Fibroblast of skin of back (primary cell): ENCODE measurements at regions not wholly inside any gene's neighbourhood (a gene's known extent, or its start where the extent isn't known, plus 50 kb on each side); places are given as distances from the start of the nearest gene placed in this dataset.
"Not testable (repeated sequence)": the region's sequence is repeated elsewhere in the genome, so short reads cannot be mapped to it uniquely, and the experiment has no call there.

Experiments used
- DNase-seq: peaks from one replicate; pipeline ENCODE4 v3.0.0-alpha.2; 2013

DNA sequence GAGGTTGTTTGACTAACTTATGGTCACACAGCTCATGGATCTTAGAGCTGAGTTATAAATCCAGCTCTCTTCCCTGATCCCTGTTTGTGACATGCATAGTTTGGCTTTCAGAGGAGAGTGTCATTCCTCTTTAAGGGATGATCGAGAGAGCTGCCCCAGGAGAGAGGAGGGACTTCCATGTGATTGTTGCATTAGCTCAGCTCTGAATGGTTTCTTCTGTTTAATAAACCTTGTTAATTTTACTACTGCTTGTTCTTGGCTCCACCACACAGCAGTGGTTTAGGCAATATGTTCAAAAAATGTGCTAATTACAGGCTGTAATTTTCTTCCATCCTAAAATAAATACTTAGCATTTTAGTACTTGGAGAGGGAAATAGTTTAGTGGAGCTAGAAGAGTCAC lies 152.5 kb downstream of the C12orf75 start:
- peak; percentile 48 for DNase-seq

DNA sequence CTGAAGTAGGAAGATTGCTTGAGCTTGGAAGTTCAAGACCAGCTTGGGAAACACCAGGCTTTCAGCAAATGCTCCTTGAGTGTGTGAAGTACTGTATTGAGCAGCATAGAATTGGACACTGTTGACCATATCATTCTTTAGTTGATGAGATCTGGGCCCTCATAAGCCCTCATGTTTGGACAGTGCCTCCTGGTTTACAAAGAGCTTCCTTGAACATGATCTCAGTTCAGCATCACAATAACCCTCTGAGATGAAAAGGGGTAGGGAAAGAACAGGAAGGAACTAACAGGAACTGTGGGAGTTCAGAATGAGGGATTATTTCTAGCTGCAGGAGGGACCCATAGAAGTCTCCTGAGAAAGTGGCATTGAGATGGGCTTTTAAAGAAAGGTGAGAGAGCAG lies 153.2 kb downstream of the C12orf75 start:
- DNase-seq, result no peak

DNA sequence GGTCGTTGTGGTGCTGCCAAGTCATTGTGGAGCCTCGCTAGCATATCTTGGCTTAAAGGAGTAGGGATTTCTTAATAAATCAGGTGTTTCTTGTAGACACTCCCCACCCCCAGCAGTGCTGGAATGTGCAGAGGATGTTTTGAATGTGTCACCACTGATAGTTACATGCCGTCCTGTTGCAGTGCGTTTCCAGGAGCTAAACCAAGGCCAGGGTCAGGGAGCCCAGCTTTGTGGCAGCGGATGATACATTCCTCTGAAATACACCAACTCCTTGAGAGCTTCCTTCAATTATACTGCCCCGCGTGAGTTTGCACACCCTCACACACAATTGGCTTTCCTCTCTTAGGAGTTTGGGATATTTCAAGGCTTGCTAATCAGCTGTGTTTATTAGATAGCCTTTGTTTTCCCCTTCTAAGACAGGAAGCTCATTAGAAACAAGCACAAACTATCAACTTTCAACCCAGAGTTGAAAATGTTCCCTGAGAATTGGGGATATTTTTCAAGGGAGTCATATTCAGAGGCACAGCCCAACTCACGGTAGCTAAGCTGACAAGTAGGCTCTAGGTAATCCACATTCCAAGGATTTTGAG lies 154.9 kb downstream of the C12orf75 start:
- peak; percentile 80 for DNase-seq

DNA sequence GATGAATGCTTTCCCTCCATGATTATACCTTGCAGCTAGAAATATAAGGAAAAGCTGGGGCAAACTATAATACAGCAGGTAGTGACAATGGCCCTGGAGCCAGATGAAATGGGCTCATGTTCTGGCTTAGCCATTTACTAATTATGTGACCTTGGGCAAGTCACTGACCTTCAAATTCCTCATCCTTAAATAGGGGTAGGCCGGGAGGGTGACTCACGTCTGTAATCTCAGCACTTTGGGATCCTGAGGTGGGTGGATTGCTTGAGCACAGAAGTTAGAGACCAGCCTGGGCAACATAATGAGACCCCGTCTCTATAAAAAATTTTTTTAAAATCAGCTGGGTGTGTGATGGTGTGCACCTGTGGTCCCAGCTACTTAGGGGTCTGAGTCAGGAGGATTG lies 155.4 kb downstream of the C12orf75 start:
- DNase-seq, result peak; percentile 21

DNA sequence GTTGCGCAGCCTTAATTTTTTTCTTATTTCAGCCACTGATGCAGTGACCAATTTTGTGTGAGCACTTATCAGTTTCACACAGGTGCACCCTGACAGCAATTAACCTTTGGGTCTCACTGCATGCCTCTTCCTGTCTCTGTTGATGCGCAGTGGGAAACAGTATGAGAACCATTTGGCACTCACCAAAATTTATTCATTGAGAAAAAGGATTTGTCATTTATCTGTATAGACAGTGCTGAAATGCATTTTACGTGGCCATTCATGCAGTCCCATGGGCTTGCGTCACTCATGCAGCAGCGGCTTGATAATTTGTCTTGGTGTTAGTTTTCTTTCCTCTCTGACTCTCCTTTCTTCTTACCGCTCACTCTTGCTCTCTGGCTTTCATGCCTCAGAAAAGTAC lies 157.5 kb downstream of the C12orf75 start:
- DNase-seq, result no peak

DNA sequence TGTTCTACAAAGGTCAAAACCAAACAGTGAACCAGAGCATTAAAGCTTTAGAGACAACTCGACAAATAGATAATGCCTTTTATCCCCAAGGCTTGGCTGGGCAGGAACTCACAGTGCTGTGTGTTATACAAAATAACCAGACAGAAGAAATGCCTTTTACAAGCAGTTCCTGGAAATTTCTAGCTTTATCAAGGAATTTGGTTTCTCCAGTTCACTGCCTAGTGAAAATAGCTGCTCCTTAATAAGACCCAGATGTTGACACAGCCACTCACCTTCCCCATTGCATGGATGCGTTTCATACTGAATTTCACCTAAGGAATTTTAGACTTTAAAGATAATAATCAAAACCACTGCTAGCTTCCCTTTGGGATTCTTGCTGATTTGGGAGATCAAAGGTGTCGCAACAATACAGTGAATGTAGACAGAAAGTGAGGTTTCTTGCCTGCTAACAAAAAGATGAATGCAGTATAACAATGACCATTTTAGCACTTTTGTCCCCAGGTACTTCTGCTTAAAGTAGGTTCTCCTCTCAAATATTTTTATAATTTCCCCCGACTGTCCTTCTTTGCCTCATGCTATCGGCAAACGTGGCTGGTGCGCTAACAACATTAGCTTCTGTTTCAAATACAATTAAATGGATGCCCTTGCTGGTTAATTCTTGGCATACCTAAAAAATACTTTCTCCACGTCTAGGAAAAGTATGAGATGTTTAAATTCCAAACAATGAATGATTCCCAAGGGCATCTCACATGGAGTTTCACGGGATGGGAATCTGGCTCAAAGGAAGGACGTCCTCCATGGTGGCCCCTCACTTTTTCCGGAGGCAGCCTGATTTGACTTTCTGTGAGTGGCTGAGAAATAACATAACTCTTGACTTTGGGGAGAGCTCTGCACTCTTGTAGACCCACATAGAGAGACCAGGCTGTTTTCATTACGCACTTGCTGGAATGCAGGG lies 162.4 kb downstream of the C12orf75 start:
- DNase-seq, result peak; percentile 95

DNA sequence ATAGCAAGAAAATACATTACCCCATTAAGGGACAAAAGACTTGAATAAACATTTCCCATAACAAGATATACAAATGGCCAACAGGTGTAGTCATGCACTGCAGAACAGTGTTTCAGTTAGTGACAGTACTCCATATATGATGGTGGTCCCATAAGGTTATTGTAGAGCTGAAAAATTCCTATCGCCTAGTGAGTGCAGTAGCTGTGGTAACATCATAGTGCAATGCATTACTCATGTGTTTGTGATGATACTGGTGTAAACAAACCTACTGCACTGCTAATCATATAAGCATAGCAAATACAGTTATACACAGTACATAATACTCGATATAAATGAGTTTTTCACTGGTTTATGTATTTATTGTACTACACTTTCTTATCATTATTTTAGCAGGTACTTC lies 168.7 kb downstream of the C12orf75 start:
- no peak for DNase-seq

DNA sequence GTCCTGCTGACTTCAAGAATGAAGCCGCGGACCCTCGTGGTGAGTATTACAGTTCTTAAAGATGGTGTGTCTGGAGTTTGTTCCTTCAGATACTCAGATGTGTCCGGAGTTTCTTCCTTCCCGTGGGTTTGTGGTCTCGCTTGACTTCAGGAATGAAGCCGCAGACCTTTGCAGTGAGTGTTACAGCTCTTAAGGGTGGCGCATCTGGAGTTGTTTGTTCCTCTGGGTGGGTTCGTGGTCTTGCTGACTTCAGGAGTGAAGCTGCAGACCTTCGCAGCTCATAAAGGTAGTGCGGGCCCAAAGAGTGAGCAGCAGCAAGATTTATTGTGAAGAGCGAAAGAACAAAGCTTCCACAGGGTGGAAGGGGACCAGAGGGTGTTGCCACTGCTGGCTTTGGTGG lies 170.2 kb downstream of the C12orf75 start:
- not testable (repeated sequence) for DNase-seq

DNA sequence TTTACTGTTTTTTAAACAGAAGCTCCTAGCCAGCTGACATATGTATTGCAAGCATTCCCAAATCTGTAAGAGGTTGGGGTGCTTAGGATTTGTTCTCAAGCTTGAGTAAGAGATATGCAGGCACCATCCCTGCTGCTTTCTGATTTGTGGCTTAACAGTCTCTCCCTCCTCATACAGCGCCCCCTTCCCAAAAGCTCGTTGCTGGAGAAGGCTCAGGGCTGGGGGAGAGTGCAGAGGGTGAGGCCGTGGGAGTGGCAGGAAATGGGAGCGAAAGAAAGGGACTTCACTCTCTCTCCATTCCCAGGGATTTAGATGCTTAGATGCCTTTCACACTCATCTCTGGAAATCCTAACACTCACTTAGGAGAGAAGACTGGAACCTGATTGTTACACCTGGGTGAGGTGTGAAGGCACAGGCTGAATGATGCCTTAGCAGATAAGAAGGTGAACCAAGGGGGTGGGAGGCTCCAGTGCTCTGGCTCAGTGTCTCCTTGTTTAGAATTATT lies 172.0 kb downstream of the C12orf75 start:
- DNase-seq, result no peak

DNA sequence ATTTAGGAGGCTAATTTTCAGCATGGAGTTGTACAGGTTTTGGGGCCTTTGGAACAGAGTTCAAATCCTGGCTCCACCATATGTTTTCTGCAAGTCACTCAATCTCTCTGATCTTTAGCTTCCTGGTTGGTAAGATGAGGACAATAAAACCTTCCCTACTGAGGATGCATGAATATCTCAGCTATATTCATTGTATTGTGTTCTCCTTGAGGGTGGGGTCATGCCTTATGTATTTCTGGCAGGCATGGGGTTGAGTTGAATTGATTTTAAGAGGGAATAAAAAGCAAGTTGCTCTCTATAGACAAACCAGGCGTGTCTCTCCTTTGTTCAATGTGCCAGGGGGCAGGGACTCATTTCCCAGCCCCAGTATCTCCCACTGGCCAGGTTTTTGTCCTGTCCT lies 173.1 kb downstream of the C12orf75 start:
- no peak for DNase-seq

DNA sequence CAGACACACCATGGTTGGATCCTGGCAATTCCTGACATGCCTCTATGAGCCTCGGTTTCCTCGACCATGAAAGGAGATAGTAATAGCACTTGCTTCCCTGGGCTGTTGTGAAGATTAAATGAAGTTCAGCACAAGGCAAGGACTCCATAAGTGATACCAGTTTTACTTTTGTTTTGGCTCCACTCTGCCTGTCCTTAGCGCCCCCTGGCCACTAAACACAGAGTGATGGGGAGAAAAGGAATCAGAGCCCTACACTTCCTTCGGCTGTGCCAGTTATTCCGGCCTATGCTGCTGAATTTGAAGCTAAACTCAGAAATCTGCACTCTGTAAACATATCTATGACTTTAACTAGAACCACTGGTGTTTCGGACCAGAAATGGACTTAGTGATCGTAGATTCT lies 173.8 kb downstream of the C12orf75 start:
- DNase-seq, result no peak

DNA sequence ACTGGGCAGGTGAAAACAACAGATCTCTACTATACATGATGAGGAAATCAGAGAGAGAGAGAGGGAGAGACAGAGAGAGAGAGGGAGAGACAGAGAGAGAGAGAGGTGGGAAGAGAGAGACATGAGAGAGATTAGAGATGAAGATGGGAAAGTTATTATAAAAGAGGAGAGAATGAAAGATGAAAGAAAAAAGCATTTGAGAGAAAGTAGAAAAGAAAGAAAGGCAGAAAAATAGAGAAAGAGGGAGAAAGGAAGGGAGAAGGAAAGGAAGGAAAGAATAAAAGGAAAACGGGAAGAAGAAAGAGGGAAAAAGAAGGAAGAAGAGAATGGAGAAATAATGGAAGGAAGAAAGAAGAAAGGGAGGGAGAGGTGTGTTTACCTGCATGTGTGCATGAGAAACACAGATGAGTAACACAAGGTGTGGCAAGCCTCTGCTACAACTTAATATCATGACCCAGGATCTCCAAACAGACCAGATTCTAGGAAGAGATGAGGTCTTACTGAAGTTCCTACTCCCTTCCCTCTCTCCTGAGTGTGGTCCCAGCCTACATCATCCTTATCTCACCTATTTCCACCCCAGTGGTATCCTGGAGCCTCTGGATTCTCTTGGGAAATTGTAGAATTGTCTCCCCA lies 176.3 kb downstream of the C12orf75 start:
- no peak for DNase-seq

DNA sequence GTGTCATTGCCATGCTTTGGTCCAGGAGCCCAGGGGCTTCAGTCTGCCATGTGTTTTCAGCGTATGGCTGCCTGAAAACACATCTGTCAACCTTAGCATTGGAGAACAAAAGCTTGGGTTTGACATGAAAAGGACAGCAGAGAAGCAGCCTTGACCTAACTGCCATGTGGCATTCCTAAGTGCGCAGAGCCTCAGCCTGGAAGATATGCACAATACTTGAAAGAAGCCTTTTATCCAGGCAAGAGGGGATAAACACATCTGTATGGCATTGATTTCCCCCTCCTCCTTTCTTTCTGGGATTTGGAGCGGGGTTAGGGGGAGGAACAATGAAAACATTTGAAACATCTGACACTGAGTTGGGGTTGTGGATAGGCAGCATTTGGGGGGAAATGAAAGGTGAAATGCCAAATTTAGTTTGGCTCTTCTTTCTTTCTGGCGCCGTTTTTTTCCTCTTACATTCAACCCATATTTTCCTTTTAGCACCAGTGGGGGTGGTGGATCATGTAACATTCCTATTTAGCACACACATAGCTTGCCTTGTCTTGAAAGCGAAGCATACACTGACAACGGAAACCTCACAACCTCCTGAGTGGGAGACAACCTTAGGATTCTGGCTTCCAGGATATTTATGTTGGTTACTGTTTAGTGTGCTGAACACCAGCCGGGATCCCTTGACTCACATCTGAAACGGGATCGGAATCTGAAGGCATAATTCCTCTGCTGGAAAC lies 177.0 kb downstream of the C12orf75 start:
- peak; percentile 85 for DNase-seq

DNA sequence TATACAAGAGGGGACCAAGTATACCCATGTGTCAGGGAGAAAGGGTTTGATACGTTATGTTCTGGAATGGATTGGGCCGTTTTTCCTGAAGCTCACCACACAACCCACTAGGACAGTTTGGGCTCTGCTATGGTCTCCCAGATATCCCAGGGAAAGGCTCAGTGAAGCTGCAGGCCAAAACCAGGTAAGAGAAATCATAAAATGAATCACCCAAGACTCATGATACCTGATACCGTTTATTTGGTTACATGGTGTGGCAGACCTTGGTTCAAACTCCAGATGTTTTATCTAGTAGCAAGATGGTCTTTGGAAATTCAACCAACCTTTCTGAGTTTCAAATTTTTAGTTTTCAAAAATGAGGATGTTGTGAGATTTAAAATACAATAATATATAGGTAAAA lies 177.6 kb downstream of the C12orf75 start:
- DNase-seq, result no peak

DNA sequence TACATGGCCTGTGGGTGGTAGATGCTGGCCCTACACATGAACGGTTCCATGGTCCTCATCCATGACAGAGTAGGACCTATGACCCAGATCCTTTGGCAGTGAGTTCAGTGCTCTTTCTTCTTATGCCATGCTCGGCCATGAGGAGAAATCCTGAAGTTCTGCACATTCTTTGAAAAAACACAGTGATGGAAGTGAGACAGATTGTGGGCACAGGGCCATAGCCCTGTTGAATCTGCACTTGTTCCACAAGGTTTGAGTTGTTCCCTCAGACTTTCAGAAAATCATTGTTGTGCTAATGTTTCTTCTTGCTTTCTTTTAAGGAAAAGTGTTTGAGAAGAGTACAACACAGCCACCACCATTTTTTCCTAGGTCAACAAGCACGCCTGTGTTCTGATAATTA lies 180.0 kb downstream of the C12orf75 start:
- DNase-seq, result no peak

DNA sequence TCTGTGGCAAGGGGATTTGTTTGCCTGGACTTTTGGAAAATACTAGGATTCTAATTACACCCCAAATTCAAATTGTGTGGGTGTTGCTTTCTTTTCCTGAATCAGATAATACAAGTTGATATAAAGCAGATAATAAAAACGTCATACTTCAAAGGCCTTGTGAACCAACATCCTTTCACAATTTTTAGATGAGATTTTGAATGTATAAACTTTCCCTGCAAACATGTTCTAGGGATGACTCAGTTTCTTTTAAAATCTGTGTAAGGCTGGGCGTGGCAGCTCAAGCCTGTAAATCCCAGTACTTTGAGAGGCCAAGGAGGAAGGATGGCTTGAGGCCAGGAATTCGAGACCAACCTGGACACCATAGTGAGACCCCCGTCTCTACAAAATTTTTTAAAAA lies 182.4 kb downstream of the C12orf75 start:
- DNase-seq, result not testable (repeated sequence)

DNA sequence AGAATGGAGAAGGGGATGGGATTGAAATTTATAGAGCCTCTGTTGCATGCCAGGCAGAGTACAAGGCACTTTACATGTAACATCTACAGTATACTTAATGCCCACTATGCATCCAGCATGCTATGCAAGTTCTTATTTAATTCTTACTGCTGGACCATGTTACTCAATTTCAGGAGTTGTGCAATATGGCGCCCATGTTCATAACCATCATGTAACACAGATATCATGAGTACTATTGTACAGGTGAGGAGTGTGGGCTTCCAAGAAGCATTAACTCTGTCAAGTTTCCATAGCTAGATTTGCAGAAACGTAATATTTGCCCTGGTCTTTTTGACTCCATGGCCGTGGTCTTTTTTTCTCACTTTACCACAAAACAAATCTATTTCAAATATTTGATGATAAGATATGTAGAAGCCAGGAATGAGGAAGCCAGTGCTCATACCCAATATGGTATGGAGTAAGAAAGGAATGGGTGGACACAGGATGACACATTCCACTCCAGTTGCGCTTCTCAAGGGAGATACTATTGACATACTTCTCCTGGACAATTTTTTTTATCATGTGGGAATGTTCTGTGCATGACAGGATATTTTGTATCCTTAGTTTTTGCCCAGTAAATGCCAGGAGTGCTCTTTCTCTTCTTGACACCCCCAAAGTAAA lies 191.8 kb downstream of the C12orf75 start:
- DNase-seq, result peak; percentile 99

DNA sequence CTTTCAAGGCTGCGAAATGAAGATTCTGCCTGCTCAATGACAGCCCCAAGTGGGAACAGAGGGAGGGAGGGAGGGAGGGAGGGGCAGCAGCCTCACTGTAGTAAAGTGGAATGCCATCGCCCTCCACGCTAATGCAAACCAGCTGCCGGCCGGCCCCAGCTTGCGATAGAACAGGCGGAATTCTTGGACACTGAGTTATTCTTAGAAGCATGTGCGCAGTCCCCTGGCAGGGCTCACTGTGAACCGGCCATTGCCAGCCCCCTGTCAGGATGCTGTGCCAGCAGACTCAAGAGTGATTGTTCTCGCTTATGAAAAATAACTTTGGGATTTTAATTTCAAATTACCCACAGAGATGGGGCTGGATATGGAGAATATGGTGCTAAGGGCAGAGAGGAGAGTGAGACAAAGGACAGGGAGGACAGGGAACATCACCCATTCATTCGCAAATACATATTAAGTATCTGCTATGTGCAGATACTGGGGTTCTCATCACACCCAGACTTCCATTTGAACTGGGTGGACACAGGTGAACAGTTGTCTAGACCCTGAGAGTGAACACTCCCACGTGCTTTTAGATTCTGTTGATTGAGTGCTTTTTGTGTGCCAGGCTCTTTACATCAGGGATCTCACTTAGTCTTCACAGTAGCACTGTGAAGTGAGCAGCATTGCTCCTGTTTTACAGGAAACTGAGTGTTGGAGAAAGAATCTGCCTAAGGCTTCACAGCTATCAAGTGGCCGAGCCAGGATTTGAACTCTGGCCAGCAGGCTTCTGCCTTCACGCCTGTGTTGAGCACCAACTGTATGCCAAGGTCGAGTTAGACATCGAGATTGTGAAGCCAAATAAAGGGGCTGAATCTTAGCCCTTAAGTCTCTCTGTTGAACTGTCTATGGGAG lies 192.9 kb downstream of the C12orf75 start:
- DNase-seq, result peak; percentile 99

DNA sequence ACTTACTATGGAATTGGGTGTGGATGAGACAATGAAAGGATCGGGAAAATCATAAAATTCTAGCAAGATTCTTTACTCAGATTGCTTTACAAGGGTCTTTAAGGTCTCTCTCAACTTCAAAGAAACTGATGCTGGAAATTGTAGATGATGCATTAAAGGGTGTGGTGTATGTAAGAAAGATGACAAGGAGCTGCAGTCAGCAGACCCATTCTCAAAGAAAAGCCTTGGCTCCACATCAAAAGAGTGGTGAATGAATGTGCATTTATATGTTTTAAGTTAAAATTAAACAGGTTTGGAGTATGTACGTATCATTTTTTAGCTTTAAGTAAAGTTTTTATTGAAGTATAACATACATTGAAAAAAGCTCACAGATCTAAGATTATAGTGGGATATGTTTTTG lies 194.5 kb downstream of the C12orf75 start:
- DNase-seq, result peak; percentile 38

DNA sequence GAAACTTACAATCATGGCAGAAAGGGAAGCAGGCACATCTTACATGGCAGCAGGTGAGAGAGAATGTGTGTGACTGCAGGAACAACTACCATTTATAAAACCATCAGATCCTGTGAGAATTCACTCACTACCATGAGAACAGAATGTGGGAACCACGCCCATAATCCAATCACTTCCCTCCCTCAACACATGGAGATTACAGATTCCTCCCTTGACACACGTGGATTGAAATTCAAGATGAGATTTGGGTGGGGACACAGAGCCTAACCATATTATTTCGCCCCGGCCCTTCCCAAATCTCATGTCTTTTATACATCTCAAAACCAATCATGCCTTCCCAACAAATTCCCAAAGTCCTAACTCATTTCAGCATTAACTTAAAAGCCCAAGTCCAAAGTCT lies 203.6 kb downstream of the C12orf75 start:
- no peak for DNase-seq

DNA sequence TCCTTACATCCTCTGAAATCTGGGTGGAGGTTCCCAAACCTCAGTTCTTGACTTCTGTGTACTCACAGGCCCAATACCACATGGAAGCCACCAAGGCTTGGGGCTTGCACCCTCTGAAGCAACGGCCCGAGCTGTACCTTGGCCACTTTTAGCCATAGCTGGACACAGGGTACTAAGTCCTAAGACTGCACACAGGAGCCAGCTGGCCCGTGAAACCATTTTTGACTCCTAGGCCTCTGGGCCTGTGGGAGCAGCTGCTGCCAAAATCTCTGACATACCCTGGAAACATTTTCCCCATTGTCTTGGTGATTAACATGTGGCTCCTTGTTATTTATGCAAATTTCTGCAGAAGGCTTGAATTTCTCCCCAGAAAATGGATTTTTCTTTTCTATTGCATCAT lies 204.5 kb downstream of the C12orf75 start:
- DNase-seq, result not testable (repeated sequence)
